22Rv1 (cell line): ENCODE measurements at regions not wholly inside any gene's neighbourhood (a gene's known extent, or its start where the extent isn't known, plus 50 kb on each side); places are given as distances from the start of the nearest gene placed in this dataset.

ENCODE experiments used
- ZFX ChIP-seq: fragments of 450-650 bp; IDR thresholded peaks from 2 replicates; pipeline ENCODE4 v1.6.1; 2017; ENCODE audit warnings: antibody characterized with exemption, borderline replicate concordance
- TF ChIP-seq, protein P1 (sequence below): fragments of 450-650 bp; IDR thresholded peaks from 2 replicates; pipeline ENCODE4 v1.5.1; 2017; ENCODE audit warnings: mild to moderate bottlenecking

DNA sequence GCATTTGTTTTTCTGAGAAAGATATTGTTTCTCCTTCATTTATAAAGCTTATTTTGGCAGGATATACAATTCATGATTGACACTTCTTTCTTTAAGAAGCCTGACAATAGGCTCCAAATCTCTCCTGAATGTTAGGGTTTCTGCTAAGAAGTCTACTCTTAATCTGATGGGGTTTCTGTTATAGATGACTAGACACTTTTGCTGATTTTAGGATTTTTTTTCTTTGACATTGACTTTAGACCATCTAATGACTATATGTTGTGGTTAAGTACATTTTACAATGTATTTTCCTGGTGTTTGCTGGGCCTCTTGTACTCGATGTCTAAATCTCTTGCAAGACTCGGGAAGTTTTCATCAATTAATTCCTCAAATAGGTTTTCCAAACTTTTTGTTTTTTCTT lies 321.8 kb upstream of the SMIM30 start:
- TF ChIP-seq, protein P1, sequence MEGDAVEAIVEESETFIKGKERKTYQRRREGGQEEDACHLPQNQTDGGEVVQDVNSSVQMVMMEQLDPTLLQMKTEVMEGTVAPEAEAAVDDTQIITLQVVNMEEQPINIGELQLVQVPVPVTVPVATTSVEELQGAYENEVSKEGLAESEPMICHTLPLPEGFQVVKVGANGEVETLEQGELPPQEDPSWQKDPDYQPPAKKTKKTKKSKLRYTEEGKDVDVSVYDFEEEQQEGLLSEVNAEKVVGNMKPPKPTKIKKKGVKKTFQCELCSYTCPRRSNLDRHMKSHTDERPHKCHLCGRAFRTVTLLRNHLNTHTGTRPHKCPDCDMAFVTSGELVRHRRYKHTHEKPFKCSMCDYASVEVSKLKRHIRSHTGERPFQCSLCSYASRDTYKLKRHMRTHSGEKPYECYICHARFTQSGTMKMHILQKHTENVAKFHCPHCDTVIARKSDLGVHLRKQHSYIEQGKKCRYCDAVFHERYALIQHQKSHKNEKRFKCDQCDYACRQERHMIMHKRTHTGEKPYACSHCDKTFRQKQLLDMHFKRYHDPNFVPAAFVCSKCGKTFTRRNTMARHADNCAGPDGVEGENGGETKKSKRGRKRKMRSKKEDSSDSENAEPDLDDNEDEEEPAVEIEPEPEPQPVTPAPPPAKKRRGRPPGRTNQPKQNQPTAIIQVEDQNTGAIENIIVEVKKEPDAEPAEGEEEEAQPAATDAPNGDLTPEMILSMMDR, result no peak
- TF ChIP-seq ZFX, result no peak
